ENCODE measurements at regions not wholly inside any gene's neighbourhood (a gene's known extent, or its start where the extent isn't known, plus 50 kb on each side); places are given as distances from the start of the nearest gene placed in this dataset.
A peak's percentile ranks its signal among the peaks of the same experiment; 100 is the strongest.

DNA sequence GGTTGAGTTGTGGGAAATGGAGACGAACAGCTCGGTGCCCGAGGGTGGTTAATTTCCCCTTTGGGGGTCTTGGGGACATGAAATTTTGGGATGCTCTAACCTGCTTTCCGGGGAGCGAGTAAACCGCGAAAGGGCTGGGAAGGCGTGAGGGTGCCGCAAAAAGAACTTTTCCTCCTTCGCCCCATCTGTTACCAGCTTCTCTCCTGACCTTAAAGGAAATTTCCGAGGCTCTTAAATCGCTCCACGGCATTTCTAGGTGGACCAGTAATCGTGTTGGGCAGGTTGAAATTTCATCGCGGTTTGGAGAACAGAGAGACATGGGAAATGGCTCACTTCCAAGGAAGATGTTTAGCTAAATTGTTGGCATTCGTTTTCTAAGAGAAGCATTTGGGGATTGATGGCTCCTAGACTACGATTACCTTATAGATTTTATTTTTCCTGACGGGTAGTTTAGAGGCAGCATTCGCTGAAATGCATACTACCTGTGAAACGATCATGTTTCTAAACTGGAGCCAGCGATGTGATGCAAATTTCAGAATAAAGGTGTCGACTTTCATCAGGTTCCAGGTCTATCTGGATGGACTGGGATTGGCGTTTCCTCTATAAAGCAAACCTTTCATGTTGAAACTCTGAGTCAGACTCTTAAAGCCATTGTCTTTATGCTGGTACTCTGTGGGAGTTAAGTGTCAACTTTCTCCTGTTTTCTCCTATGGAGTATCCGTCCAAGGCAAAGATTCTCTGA lies 414.5 kb downstream of the PCNX1 start:
- H3K4me1 ChIP-seq, result no peaks in the 10 kb centered on the region
- peak overlapping the region; percentile 60 for H3K4me3 ChIP-seq
- DNase-seq, result peak; percentile 49
- H3K36me3 ChIP-seq, result no peaks in the 10 kb centered on the region
- TF ChIP-seq, protein P1, sequence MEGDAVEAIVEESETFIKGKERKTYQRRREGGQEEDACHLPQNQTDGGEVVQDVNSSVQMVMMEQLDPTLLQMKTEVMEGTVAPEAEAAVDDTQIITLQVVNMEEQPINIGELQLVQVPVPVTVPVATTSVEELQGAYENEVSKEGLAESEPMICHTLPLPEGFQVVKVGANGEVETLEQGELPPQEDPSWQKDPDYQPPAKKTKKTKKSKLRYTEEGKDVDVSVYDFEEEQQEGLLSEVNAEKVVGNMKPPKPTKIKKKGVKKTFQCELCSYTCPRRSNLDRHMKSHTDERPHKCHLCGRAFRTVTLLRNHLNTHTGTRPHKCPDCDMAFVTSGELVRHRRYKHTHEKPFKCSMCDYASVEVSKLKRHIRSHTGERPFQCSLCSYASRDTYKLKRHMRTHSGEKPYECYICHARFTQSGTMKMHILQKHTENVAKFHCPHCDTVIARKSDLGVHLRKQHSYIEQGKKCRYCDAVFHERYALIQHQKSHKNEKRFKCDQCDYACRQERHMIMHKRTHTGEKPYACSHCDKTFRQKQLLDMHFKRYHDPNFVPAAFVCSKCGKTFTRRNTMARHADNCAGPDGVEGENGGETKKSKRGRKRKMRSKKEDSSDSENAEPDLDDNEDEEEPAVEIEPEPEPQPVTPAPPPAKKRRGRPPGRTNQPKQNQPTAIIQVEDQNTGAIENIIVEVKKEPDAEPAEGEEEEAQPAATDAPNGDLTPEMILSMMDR (IDR thresholded peaks at IDR 0.05), result no peak
- peak overlapping the region; percentile 97 for H3K27ac ChIP-seq
- no peaks in the 10 kb centered on the region for H3K27me3 ChIP-seq
- H3K9me3 ChIP-seq, result no peaks in the 10 kb centered on the region
- intact Hi-C loops (cut with DNase I), result loop anchor here (5.0 to 10.0 kb wide), 2 partner anchors 187 to 431 kb away; no protein-coding TSS in a partner anchor
- peak overlapping the region; percentile 91 to 98 for H3K9ac ChIP-seq (ENCODE audit: low read depth in 2 of 2, low read length in 2 of 2)

DNA sequence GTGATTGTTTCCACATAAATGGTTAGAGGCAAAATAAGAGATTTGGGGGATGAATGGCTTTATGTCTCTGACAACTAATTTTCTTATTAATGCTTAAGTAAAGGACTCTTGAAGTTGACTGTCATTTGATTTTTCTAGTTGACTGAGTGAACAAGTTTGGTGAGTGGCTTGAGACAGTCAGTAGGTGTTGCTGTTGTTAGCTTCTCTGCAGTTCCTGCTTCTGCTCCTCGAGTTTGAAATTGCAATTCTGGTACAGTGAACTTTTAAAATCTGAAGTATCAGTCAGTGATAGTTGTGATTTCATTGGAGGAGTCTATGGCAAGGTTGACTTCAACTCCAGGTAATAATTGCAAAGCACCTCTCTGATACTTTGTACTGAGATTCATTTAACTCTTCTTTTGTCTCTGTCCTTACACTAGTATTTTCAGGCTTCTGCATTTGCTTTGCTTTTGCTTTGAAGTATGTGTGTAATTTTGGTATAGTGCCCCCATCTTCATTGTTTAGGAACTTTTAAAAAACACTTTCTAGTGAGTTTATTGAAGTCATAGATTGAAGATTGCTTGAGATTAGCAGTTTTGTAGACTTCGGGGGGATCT lies 415.5 kb downstream of the PCNX1 start:
- Histone ChIP-seq H3K9ac (ENCODE audit: low read depth in 2 of 2, low read length in 2 of 2) (no peak overlapping the region), H3K4me3 (no peak overlapping the region), H3K9me3 (no peaks in the 10 kb centered on the region), H3K27me3 (no peaks in the 10 kb centered on the region), H3K4me1 (no peaks in the 10 kb centered on the region), H3K27ac (peak overlapping the region; percentile 97), H3K36me3 (no peaks in the 10 kb centered on the region)
- DNase-seq, result no peak
- intact Hi-C loops (cut with DNase I), result loop anchor here (5.0 to 10.0 kb wide), 2 partner anchors 188 to 430 kb away; no protein-coding TSS in a partner anchor
- TF ChIP-seq, protein P1 (IDR thresholded peaks at IDR 0.05), result peak; percentile 50

DNA sequence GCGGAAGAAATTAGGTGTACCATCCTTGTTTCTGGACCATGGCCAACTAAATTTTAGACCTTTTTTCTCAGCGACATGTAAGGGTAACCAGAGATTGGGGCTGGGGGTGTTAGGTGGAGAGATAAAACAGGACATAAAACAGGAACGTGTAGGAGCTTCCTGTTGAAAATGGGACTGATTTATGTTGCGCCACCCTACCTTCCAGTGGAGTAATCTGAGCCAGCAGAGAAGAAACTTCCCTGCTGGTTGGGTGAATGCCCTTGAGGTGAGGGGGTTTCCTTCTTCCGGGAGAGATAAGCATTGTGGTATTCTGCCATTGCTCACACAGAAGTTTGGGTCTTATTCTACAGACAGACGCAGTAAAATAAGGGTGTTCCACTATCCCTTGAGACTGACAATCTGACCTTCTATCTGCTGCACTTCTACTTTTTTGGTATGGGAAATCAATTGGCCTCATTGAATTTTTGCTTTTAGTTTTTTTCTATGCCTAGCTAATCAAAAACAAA lies 417.6 kb downstream of the PCNX1 start:
- Histone ChIP-seq H3K9ac (ENCODE audit: low read depth in 2 of 2, low read length in 2 of 2) (no peak overlapping the region), H3K4me3 (no peak overlapping the region), H3K4me1 (no peaks in the 10 kb centered on the region), H3K27me3 (no peaks in the 10 kb centered on the region), H3K27ac (no peak overlapping the region), H3K9me3 (no peaks in the 10 kb centered on the region), H3K36me3 (no peaks in the 10 kb centered on the region)
- TF ChIP-seq, protein P1 (IDR thresholded peaks at IDR 0.05), result no peak
- peak; percentile 67 for DNase-seq
- intact Hi-C loops (cut with DNase I), result loop anchor here (5.0 to 10.0 kb wide), 3 partner anchors 190 to 427 kb away; no protein-coding TSS in a partner anchor

DNA sequence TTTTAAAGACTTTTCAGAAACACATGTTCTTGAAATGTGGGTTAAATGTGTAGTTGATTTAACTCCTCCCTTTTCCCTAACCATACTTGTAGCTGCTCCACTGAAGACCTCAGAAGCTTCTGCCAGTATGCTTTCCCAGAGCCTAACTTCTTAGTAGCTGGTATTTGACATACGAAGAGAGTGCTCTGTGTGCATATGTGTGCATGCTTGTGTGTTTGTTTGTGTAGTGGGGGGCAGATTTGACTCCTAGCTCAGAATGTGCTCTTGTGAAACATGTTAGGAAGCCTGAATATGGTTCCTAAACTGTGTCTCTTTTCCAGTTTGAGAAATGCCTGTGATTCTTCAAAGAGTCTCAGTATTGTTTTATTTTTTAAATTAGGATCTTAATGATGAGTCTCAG lies 420.4 kb downstream of the PCNX1 start:
- Histone ChIP-seq H3K4me3 (no peak overlapping the region), H3K27ac (no peak overlapping the region), H3K9me3 (no peaks in the 10 kb centered on the region), H3K27me3 (no peaks in the 10 kb centered on the region), H3K36me3 (no peaks in the 10 kb centered on the region), H3K9ac (ENCODE audit: low read depth in 2 of 2, low read length in 2 of 2) (no peak overlapping the region), H3K4me1 (no peaks in the 10 kb centered on the region)
- no peak for DNase-seq
- intact Hi-C loops (cut with DNase I), result loop anchor here (5.0 to 10.0 kb wide), 2 partner anchors 193 to 410 kb away; no protein-coding TSS in a partner anchor
- TF ChIP-seq, protein P1 (IDR thresholded peaks at IDR 0.05), result no peak

DNA sequence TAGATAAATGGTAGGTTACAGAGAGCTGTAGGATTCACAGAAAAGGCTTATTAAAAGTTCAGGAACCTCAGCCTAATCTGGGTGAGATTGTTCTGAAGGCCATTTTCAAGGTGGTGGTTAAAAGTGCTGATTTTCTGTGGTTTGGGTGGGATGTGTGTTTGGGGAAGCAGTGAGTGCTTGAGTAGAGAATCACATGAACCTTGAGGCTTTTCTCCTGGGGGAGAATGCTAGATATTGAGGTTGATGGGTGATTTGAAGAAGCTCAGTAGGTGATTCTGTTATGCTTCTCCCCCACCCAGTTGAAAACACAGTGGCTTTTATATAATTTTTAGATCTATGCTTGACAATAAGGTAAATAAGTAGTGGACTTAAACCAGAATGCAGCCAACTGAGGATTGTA lies 420.9 kb downstream of the PCNX1 start:
- Histone ChIP-seq H3K27me3 (no peaks in the 10 kb centered on the region), H3K9ac (ENCODE audit: low read depth in 2 of 2, low read length in 2 of 2) (no peak overlapping the region), H3K9me3 (no peaks in the 10 kb centered on the region), H3K36me3 (no peaks in the 10 kb centered on the region), H3K4me3 (no peak overlapping the region), H3K27ac (no peak overlapping the region), H3K4me1 (no peaks in the 10 kb centered on the region)
- TF ChIP-seq, protein P1 (IDR thresholded peaks at IDR 0.05), result no peak
- no peak for DNase-seq
- intact Hi-C loops (cut with DNase I), result loop anchor here (5.0 to 10.0 kb wide), 2 partner anchors 193 to 409 kb away; no protein-coding TSS in a partner anchor

All from colonic mucosa (tissue), 4 donors.